CD14-positive monocyte (primary cell): ENCODE measurements at regions not wholly inside any gene's neighbourhood (a gene's known extent, or its start where the extent isn't known, plus 50 kb on each side); places are given as distances from the start of the nearest gene placed in this dataset.
A peak's percentile ranks its signal among the peaks of the same experiment; 100 is the strongest.

ENCODE experiments used
- DNase-seq, 3 donors: peaks; one replicate each; pipeline ENCODE4 v3.0.0-alpha.2; 2011 to 2022
- H2AFZ ChIP-seq: 2 replicates; pipeline ENCODE4 v1.6.0; 2012; ENCODE audit warnings: mild to moderate bottlenecking, low read depth, low read length, inconsistent platforms; ENCODE audit not compliant: insufficient read depth, poor library complexity, severe bottlenecking
- H3K27ac ChIP-seq, 2 donors: 1 replicate in 1 of 2; 2 replicates in 1 of 2; pipeline ENCODE4 v1.5.1; 2012 to 2013; ENCODE audit warnings: low read length in 2 of 2, control low read depth in 1 of 2, inconsistent platforms in 1 of 2, low read depth in 1 of 2, mild to moderate bottlenecking in 1 of 2
- H3K27me3 ChIP-seq, 2 donors: one replicate each; pipeline versions ENCODE4 v1.6.0 to v1.6.1; 2011 to 2013; ENCODE audit warnings: low read length in 2 of 2; ENCODE audit not compliant: control insufficient read depth in 2 of 2, insufficient read depth in 2 of 2
- H3K36me3 ChIP-seq, 2 donors: replicated peaks in 1 of 2; 1 replicate in 1 of 2; 2 replicates in 1 of 2; pipeline versions ENCODE4 v1.5.1 to v1.6.1; 2012 to 2013; ENCODE audit warnings: low read length in 2 of 2, control low read depth in 1 of 2, inconsistent platforms in 1 of 2, mild to moderate bottlenecking in 1 of 2; ENCODE audit not compliant: insufficient read depth in 2 of 2, control insufficient read depth in 1 of 2
- H3K4me1 ChIP-seq, 2 donors: 1 replicate in 1 of 2; 2 replicates in 1 of 2; pipeline versions ENCODE4 v1.5.1 to v1.6.1; 2012 to 2013; ENCODE audit warnings: low read length in 2 of 2, control low read depth in 1 of 2, inconsistent platforms in 1 of 2, mild to moderate bottlenecking in 1 of 2, moderate library complexity in 1 of 2; ENCODE audit not compliant: insufficient read depth in 2 of 2, control insufficient read depth in 1 of 2
- H3K4me2 ChIP-seq: replicated peaks from 2 replicates; pipeline ENCODE3; 2012; ENCODE audit warnings: low read length, moderate library complexity, mild to moderate bottlenecking; ENCODE audit not compliant: poor library complexity, severe bottlenecking; ENCODE audit errors: extremely low read depth
- H3K4me3 ChIP-seq, 3 experiments: fragments of 200-600 bp in 1 of 3; sonication (generic) in 1 of 3; replicated peaks in 1 of 3; 1 replicate in 2 of 3; 2 replicates in 1 of 3; pipeline ENCODE4 v1.5.1; 2011 to 2013; ENCODE audit warnings: low read length in 3 of 3, mild to moderate bottlenecking in 3 of 3, control low read depth in 2 of 3, low read depth in 2 of 3, inconsistent platforms in 1 of 3, moderate library complexity in 1 of 3
- H3K79me2 ChIP-seq: 2 replicates; pipeline ENCODE4 v1.6.0; 2012; ENCODE audit warnings: mild to moderate bottlenecking, control low read depth, inconsistent platforms, low read length, moderate library complexity; ENCODE audit not compliant: insufficient read depth
- H3K9ac ChIP-seq: 2 replicates; pipeline ENCODE4 v1.6.0; 2017; ENCODE audit warnings: low read length, mild to moderate bottlenecking; ENCODE audit not compliant: insufficient read depth, poor library complexity, severe bottlenecking
- H3K9me3 ChIP-seq, 2 donors: replicated peaks in 1 of 2; 1 replicate in 1 of 2; 2 replicates in 1 of 2; pipeline versions ENCODE4 v1.5.1 to v1.6.1; 2012 to 2013; ENCODE audit warnings: low read length in 2 of 2, control low read depth in 1 of 2; ENCODE audit not compliant: control insufficient read depth in 1 of 2, insufficient read depth in 1 of 2
- H4K20me1 ChIP-seq: 2 replicates; pipeline ENCODE4 v1.6.0; 2012; ENCODE audit warnings: mild to moderate bottlenecking, low read length, control low read depth, moderate library complexity; ENCODE audit not compliant: insufficient read depth
- H3K27ac Mint-ChIP-seq, 7 donors: one replicate each; pipeline ENCODE4 v1.8.0; 2020; ENCODE audit warnings: mild to moderate bottlenecking in 7 of 7, mixed read lengths in 7 of 7, moderate library complexity in 6 of 7, inconsistent platforms in 2 of 7
- H3K27me3 Mint-ChIP-seq, 3 donors: one replicate each; pipeline ENCODE4 v1.8.0; 2021 to 2022; ENCODE audit warnings: low read depth in 3 of 3, mild to moderate bottlenecking in 3 of 3, mixed read lengths in 3 of 3, moderate library complexity in 3 of 3, inconsistent platforms in 1 of 3
- H3K36me3 Mint-ChIP-seq, 2 donors: one replicate each; pipeline ENCODE4 v1.8.0; 2020; ENCODE audit warnings: mixed read lengths in 2 of 2, inconsistent platforms in 1 of 2, mild to moderate bottlenecking in 1 of 2
- H3K4me1 Mint-ChIP-seq: one replicate; pipeline ENCODE4 v1.8.0; 2020; ENCODE audit warnings: mild to moderate bottlenecking, mixed read lengths
- H3K4me3 Mint-ChIP-seq, 2 donors: one replicate each; pipeline ENCODE4 v1.8.0; 2020; ENCODE audit warnings: mild to moderate bottlenecking in 2 of 2, mixed read lengths in 2 of 2, moderate library complexity in 1 of 2
- H3K9me3 Mint-ChIP-seq, 7 donors: one replicate each; pipeline ENCODE4 v1.8.0; 2020 to 2022; ENCODE audit warnings: mixed read lengths in 7 of 7, mild to moderate bottlenecking in 6 of 7, moderate library complexity in 6 of 7, inconsistent platforms in 2 of 7
- WGBS: methylation state at CpG from one replicate; pipeline ENCODE4 v1.1.5; 2013; ENCODE audit warnings: missing lambda C conversion rate; ENCODE audit not compliant: insufficient coverage; 5-methylcytosine and 5-hydroxymethylcytosine counted together
- intact Hi-C, 2 donors: fragments of 100-400 bp; cut with micrococcal nuclease; formaldehyde crosslinking; loops; one replicate each; pipeline versions ENCODE4 v1.15.0 to v1.15.1; 2023
- TF ChIP-seq, protein P1 (sequence below): fragments of 200-600 bp; IDR thresholded peaks from one replicate; pipeline ENCODE4 v1.8.0; 2022; ENCODE audit warnings: antibody characterized with exemption, mild to moderate bottlenecking

DNA sequence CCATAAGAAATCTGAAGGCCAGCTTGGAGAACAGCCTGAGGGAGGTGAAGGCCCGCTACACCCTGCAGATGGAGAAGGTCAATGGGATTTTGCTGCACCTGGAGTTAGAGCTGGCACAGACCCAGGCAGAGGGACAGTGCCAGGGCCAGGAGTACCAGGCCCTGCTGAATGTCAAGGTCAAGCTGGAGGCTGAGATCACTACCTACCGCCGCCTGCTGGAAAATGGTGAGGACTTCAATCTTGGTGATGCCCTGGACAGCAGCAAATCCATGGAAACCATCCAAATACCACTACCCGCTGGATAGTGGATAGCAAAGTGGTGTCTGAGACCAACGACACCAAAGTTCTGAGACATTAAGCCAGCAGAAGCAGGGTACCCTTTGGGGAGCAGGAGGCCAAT is 100.5 kb upstream of the MAN2A1 start:
- no peaks in the 10 kb centered on the region for H3K27me3 ChIP-seq
- TF ChIP-seq, protein P1, sequence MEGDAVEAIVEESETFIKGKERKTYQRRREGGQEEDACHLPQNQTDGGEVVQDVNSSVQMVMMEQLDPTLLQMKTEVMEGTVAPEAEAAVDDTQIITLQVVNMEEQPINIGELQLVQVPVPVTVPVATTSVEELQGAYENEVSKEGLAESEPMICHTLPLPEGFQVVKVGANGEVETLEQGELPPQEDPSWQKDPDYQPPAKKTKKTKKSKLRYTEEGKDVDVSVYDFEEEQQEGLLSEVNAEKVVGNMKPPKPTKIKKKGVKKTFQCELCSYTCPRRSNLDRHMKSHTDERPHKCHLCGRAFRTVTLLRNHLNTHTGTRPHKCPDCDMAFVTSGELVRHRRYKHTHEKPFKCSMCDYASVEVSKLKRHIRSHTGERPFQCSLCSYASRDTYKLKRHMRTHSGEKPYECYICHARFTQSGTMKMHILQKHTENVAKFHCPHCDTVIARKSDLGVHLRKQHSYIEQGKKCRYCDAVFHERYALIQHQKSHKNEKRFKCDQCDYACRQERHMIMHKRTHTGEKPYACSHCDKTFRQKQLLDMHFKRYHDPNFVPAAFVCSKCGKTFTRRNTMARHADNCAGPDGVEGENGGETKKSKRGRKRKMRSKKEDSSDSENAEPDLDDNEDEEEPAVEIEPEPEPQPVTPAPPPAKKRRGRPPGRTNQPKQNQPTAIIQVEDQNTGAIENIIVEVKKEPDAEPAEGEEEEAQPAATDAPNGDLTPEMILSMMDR, result no peak
- no peak overlapping the region for H3K9ac ChIP-seq
- H3K4me1 ChIP-seq, result no peaks in the 10 kb centered on the region
- peak overlapping the region in 1 of 7 donors; percentile 63 for H3K27ac Mint-ChIP-seq
- intact Hi-C loops, result no loop called here
- H3K27me3 Mint-ChIP-seq, result peaks cover 0 to 2% (median 0%) of the 10 kb centered on the region in 3 donors
- WGBS, result 93% methylated on average over 1 of the region's 5 CpGs
- no peak overlapping the region for H3K4me2 ChIP-seq
- no peaks in the 10 kb centered on the region for H3K36me3 ChIP-seq
- no peaks in the 10 kb centered on the region for H3K36me3 Mint-ChIP-seq
- DNase-seq, result no peak
- no peak overlapping the region for H3K4me3 Mint-ChIP-seq
- no peak overlapping the region for H2AFZ ChIP-seq
- H3K9me3 Mint-ChIP-seq, result no peaks in the 10 kb centered on the region
- H4K20me1 ChIP-seq, result no peaks in the 10 kb centered on the region
- no peak overlapping the region for H3K27ac ChIP-seq
- H3K9me3 ChIP-seq, result no peaks in the 10 kb centered on the region
- no peak overlapping the region for H3K4me3 ChIP-seq
- no peaks in the 10 kb centered on the region for H3K79me2 ChIP-seq
- H3K4me1 Mint-ChIP-seq, result no peaks in the 10 kb centered on the region

DNA sequence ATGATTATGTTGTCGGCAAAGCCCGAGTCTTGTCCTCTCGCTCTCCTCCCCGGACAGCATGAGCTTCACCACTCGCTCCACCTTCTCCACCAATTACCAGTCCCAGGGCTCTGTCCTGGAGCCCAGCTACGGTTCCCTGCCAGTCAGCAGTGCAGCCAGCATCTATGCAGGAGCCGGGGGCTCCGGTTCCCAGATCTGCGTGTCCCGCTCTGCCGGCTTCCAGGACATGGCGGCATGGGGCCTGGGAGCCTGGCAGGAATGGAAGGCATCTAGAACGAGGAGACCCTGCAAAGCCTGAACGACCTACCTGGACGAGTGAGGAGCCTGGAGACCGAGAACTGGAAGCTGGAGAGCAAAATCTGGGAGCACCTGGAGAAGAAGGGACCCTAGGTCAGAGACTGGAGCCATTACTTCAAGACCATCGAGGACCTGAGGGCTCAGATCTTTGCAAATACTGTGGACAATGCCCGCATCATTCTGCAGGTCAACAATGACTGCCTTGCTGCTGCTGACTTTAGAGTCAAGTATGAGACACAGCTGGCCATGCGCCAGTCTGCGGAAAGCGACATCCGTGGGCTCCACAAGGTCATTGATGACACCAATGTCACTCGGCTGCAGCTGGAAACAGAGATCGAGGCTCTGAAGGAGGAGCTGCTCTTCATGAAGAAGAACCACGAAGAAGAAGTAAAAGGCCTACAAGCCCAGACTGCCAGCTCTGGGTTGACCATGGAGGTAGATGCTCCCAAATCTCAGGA is 101.3 kb upstream of the MAN2A1 start:
- H3K9ac ChIP-seq, result no peak overlapping the region
- intact Hi-C loops, result no loop called here
- WGBS, result 98% methylated on average over 24 of the region's 25 CpGs

More for the DNA sequence above, 101.3 kb upstream of the MAN2A1 start:
- H2AFZ ChIP-seq, result no peak overlapping the region
- Mint-ChIP-seq H3K36me3 (no peaks in the 10 kb centered on the region), H3K27me3 (peaks cover 0 to 2% (median 0%) of the 10 kb centered on the region in 3 donors), H3K4me1 (no peaks in the 10 kb centered on the region), H3K27ac (no peak overlapping the region), H3K9me3 (no peaks in the 10 kb centered on the region), H3K4me3 (no peak overlapping the region)
- H4K20me1 ChIP-seq, result no peaks in the 10 kb centered on the region
- H3K79me2 ChIP-seq, result no peaks in the 10 kb centered on the region
- no peaks in the 10 kb centered on the region for H3K4me1 ChIP-seq
- DNase-seq, result no peak
- no peaks in the 10 kb centered on the region for H3K27me3 ChIP-seq
- no peak overlapping the region for H3K4me2 ChIP-seq
- H3K36me3 ChIP-seq, result no peaks in the 10 kb centered on the region
- TF ChIP-seq, protein P1, result no peak
- no peak overlapping the region for H3K27ac ChIP-seq
- H3K9me3 ChIP-seq, result no peaks in the 10 kb centered on the region
- H3K4me3 ChIP-seq, result no peak overlapping the region
